NCI-H226 (cell line): ENCODE measurements at regions not wholly inside any gene's neighbourhood (a gene's known extent, or its start where the extent isn't known, plus 50 kb on each side); places are given as distances from the start of the nearest gene placed in this dataset.

Experiments
- DNase-seq: peaks from one replicate; pipeline ENCODE4 v3.0.0-alpha.2; 2015

DNA sequence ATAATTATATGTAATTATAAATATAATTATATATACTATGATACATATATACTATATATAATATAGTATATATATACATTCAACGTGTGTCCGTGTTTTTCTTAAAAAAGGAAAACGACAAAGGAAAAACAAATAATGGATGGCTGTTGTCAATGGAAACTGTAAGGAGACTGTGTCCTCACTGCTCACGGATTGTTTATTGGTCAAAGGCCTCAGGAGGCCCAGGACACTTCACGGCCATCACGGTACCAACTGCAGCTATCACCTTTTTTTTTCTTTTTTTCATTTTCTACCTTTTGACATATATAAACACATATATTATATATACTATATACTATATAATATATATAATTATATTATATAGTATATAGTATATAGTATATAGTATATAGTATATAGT is 113.4 kb downstream of the SPTSSA start:
- no peak for DNase-seq

DNA sequence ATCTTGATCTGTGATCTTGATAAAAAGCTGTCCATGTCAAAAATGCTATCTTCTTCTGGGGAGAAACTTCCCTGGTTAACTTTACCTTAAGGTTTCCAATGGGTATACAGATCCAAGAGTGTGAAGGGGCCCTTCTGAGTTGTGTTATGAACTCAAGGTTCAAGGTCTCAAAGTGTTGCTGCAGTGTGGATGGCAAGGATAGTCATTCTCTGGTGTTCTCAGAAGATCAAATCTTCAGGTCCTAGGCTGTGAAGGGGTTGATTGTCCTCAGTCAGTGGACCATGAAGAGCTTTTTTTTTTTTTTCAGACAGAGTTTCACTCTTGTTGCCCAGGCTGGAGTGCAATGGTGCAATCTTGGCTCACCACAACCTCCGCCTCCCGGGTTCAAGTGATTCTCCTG is 114.4 kb downstream of the SPTSSA start:
- no peak for DNase-seq

- DNase-seq = no peak
Observed at GRCh38 chr14:34345718-34346465, 116.1 kb downstream of the SPTSSA start.

DNA sequence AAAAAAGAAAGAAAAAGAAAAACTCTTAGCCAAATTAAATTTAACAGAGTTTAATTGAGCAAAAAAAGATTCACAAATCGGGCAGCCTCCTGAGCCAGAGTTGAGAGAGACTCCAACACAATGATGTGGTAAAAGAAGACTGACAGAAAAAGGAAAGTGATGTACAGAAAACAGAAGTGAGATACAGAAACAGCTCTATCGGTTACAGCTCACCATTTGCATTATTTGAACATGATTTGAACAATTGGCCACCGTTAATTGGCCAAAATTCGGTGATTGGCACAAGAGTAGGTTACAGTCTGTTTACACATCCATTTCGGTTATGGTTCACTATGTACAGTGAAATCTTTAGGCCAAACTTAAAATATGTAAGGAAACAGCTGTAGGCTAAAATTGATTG is 117.7 kb downstream of the SPTSSA start:
- no peak for DNase-seq

GRCh38 chr14:34340025-34340625 is 121.9 kb downstream of the SPTSSA start:
- no peak for DNase-seq

GRCh38 chr14:34338056-34338455 is 124.0 kb downstream of the SPTSSA start:
- DNase-seq = no peak

DNA sequence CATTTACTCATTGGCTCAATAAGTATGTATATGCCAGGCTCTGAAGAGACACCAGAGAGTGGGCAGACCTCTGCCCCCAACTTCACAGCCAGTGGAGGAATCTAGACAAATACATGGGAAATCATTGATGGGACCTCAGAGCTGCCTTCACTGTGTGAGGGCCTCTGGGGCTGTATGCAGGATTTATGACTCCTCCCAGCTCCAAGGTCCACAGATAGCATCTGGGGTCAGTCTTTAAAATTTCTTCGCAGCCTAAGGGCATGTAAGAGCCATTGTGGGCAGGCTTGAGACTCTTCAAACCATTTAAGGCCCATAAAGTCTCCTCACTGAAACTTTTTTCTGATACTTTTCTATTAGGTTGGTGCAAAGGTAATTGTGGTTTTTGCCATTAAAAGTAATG is 125.5 kb downstream of the SPTSSA start:
- no peak for DNase-seq

- DNase-seq = no peak
Observed at GRCh38 chr14:34335968-34336367, 126.1 kb downstream of the SPTSSA start.

GRCh38 chr14:34334329-34334728 is 127.7 kb downstream of the SPTSSA start:
- DNase-seq = no peak

DNA sequence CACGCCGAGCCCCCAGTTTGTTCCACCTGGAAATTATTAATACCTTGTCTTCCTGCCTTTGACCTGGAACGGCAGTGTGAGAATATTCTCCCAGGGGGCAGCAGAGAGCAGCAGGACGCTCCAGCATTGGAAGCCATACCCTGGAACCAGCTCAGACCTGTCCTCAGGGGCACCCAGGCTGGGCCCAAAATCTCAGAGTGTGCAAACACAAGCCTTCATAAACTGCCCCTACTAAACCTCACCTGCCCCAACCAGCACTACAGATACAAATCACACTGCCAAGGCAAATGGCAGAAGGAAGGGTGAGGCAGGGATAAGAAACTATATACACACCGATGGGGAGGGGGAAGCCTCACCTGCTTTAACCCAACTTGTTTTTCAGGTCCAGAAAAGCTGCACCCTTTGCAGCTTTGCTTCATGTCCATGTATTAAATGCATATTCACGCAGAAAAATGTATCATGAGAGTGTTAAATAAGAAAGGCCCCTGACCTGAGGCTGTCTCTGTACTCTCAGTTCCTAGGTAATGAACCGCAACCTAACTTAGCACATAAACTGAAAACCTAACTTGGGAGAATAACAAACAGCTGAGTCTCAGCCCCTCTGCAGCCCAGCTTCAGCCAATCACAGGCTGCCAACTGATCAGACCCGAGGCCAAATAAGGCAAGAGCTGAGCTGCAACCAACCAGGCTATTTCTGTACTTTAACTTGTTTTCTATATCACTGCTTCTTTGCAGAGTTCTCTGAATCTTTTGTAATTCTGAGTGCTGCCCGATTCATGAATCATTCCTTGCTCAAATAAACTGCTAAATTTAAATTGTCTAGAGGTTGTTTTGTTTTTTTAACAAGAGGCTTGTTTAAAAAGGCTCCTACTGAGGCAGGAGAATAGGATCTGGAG is 130.1 kb downstream of the SPTSSA start:
- peak; percentile 65 for DNase-seq

DNA sequence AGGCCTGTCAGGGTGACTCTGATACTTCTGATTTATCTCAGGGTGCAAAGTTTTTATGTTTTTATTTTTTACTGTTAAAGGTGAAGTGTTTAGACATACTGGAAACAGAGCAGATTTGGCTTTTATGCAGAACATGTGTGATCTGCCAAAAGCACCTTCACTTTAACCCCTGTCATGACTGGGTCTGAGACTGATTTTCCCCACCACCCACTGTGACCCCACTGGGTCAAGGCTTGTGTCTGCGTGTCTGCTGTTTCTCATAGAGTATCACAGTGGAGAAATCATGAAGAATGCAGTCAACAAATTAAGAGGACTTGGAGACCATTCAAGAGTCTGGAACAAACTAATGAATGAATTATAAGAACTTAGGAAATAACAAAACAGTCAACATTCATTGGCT is 131.2 kb downstream of the SPTSSA start:
- DNase-seq = no peak

GRCh38 chr14:34329301-34329700 is 132.7 kb downstream of the SPTSSA start:
- DNase-seq = no peak

GRCh38 chr14:34328178-34328577 is 133.9 kb downstream of the SPTSSA start:
- DNase-seq = no peak

DNA sequence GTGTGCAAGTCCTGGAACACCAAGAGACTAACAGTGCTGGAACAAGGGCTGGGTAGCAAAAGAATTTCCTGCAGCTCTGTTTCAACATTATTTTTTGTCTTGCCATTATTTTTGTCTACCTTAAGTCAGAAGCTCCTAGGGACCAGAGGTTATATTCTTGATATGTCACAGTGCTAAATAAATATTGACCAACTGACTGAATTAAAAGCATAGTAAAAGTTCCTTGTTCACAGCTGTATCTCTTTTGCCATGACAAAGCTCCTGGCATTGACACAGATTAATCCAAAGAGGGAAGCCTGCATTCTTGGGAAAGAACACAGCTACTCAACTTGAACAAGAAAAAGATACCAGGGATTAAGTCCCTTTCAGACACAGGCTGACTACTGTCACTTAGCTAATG is 136.5 kb downstream of the SPTSSA start:
- no peak for DNase-seq

GRCh38 chr14:34324363-34324795 is 137.7 kb downstream of the SPTSSA start:
- DNase-seq = peak; percentile 16

GRCh38 chr14:34322940-34323418 is 139.1 kb downstream of the SPTSSA start:
- DNase-seq = peak; percentile 11

DNA sequence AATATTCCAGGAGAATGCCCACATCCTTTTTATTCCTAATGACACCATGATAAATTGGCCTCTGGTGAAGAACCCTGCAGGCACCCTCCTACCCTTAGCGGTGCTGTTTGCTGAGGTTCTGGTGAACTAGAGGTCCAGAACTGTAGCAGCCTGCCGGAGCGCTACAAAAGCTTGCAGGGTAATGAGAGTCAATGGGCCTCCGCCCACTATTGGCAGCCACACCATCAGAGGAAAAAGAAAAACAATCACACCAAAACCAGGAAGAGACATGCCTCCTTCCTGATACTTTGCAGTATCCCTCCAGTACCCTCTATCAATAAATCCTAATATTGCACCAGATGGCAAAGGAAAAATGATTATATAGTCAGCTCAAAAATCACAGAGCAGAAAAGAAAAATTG is 142.9 kb downstream of the SPTSSA start:
- DNase-seq = no peak

DNA sequence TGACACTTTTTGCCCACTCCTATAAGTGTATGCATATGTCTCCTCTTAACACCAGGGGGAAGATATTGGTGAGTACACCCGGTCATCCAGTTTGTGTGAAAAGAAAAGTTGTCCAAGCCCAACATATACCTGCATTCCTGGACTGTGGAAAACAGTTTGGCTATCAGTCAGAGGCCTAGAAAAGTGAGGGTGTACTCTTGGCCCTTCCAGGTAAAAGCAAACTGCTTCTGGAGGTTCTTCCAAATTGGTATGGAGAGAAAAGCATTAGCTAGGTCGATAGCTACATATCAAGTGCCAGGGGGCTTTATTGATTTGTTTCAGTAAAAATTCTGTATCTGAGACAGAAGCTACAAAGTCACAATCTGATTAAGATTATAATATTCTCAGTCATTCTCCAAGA is 144.0 kb downstream of the SPTSSA start:
- no peak for DNase-seq

GRCh38 chr14:34310724-34311123 is 151.3 kb downstream of the SPTSSA start:
- DNase-seq = no peak

GRCh38 chr14:34303811-34304210 is 158.2 kb downstream of the SPTSSA start:
- DNase-seq = no peak

DNA sequence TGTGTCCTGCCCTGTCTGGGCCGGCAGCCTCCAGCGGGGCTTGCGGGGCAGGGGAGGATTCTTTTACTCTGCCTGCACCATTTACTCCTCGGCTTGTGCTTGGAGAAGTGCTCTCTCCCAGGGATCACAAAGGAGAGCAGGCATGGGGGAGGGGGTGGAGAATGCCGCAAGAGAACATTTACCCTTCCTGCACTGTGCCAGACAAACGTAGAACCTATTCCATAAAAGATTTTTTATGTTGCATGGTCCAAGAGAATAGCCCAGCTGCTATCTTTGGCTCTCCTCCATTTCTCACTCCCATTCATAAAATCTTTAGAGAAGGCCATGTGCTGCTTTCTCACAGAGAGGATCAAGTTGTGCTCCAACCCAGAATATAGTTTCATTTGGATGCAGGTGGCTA is 159.4 kb downstream of the SPTSSA start:
- no peak for DNase-seq

GRCh38 chr14:34300882-34301734 is 160.9 kb downstream of the SPTSSA start:
- DNase-seq = peak; percentile 43

DNA sequence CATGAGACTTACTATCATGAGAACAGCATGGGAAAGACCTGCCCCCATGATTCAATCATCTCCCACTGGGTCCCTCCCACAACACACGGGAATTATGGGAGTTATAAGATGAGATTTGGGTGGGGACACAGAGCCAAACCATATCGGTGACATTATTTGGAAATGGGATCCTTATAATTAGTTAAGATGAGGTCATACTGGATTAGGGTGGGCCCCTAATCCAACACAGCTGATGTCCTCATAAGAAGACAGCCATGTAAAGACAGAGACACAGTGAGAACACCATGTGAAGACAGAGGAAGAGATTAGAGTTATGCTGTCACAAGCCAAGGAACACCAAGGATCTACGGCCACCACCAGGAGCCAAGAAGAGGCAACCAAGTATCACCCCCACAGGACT is 161.7 kb downstream of the SPTSSA start:
- DNase-seq = no peak
